IMR-90 (cell line): ENCODE measurements at regions not wholly inside any gene's neighbourhood (a gene's known extent, or its start where the extent isn't known, plus 50 kb on each side); places are given as distances from the start of the nearest gene placed in this dataset.

Source experiments
- ATAC-seq: fragments of 200-7000 bp; cut with Tn5 transposase; 2 replicates; pipeline ENCODE4 v1.9.1; 2020; ENCODE audit warnings: low read depth, mild to moderate bottlenecking, moderate library complexity
- BruUV-seq: library from RNA; stranded (reverse); fragments of 400-500 nt; replicated peaks from 2 replicates; lab custom pipeline; 2021; lab: Mats Ljungman, UMichigan
- CTCF ChIA-PET: fragments of 300-600 bp; formaldehyde crosslinking; extraction: SDS; loops from one replicate; lab custom pipeline; 2021; ENCODE audit warnings: antibody characterized with exemption; lab: Yijun Ruan, JAX
- POLR2A ChIA-PET: fragments of 300-600 bp; sonication (Branson Sonifier 250); formaldehyde crosslinking; loops from one replicate; lab custom pipeline; 2022; ENCODE audit warnings: antibody characterized with exemption; ENCODE audit not compliant: unreplicated experiment; lab: Charles Lee
- DNase-seq: peaks from one replicate; pipeline ENCODE4 v3.0.0; 2013
- H2AFZ ChIP-seq: replicated peaks from 2 replicates; pipeline ENCODE3; 2013; ENCODE audit warnings: low read length, mild to moderate bottlenecking; ENCODE audit not compliant: poor library complexity
- H2AK5ac ChIP-seq: 2 replicates; pipeline ENCODE4 v1.6.1; 2013; ENCODE audit warnings: low read depth, low read length, inconsistent platforms
- H2AK9ac ChIP-seq: replicated peaks from 2 replicates; pipeline ENCODE3; 2013; ENCODE audit warnings: mild to moderate bottlenecking, low read depth, low read length, moderate library complexity; ENCODE audit not compliant: poor library complexity
- H2BK120ac ChIP-seq: 2 replicates; pipeline ENCODE4 v1.6.1; 2013; ENCODE audit warnings: low read depth, low read length, inconsistent platforms
- H2BK15ac ChIP-seq: 3 replicates; pipeline ENCODE4 v1.6.1; 2013; ENCODE audit warnings: low read depth, low read length, inconsistent platforms
- H2BK20ac ChIP-seq: 2 replicates; pipeline ENCODE4 v1.6.1; 2013; ENCODE audit warnings: low read depth, mild to moderate bottlenecking, inconsistent platforms, low read length, moderate library complexity
- H2BK5ac ChIP-seq: 2 replicates; pipeline ENCODE4 v1.6.1; 2013; ENCODE audit warnings: mild to moderate bottlenecking, low read depth, low read length, inconsistent platforms; ENCODE audit not compliant: poor library complexity, severe bottlenecking
- H3K14ac ChIP-seq: replicated peaks from 2 replicates; pipeline ENCODE4 v1.6.1; 2013; ENCODE audit warnings: low read depth, low read length, inconsistent platforms
- H3K18ac ChIP-seq: 2 replicates; pipeline ENCODE4 v1.6.1; 2013; ENCODE audit warnings: low read depth, low read length, control low read depth
- H3K23ac ChIP-seq: 2 replicates; pipeline ENCODE4 v1.6.1; 2013; ENCODE audit warnings: low read depth, low read length, inconsistent platforms
- H3K27ac ChIP-seq: 2 replicates; pipeline ENCODE4 v1.5.1; 2013; ENCODE audit warnings: mild to moderate bottlenecking, control low read depth, low read length; ENCODE audit not compliant: insufficient read depth
- H3K27me3 ChIP-seq: 2 replicates; pipeline ENCODE4 v1.6.1; 2013; ENCODE audit warnings: low read length; ENCODE audit not compliant: control insufficient read depth, insufficient read depth
- H3K36me3 ChIP-seq: 2 replicates; pipeline ENCODE4 v1.6.1; 2013; ENCODE audit warnings: low read length, mixed read lengths; ENCODE audit not compliant: control insufficient read depth, insufficient read depth
- H3K4ac ChIP-seq: 2 replicates; pipeline ENCODE4 v1.6.1; 2013; ENCODE audit warnings: low read depth, low read length, inconsistent platforms
- H3K4me1 ChIP-seq: 2 replicates; pipeline ENCODE4 v1.6.1; 2013; ENCODE audit warnings: low read length, mixed read lengths; ENCODE audit not compliant: control insufficient read depth, insufficient read depth
- H3K4me2 ChIP-seq: 2 replicates; pipeline ENCODE4 v1.6.1; 2013; ENCODE audit warnings: low read depth, mild to moderate bottlenecking, control low read depth, low read length, moderate library complexity
- H3K4me3 ChIP-seq: 2 replicates; pipeline ENCODE4 v1.5.1; 2013; ENCODE audit warnings: low read depth, mild to moderate bottlenecking, control low read depth, low read length, moderate library complexity; ENCODE audit not compliant: insufficient read depth
- H3K56ac ChIP-seq: 2 replicates; pipeline ENCODE4 v1.6.1; 2013; ENCODE audit warnings: low read length, inconsistent platforms; ENCODE audit not compliant: insufficient read depth; ENCODE audit errors: extremely low read depth
- H3K79me1 ChIP-seq, 2 experiments: 2 replicates each; pipeline ENCODE4 v1.6.1; 2013; ENCODE audit warnings: low read length in 2 of 2, inconsistent platforms in 1 of 2, low read depth in 1 of 2
- H3K9ac ChIP-seq: 2 replicates; pipeline ENCODE4 v1.6.1; 2013; ENCODE audit warnings: low read depth, low read length, control low read depth
- H3K9me1 ChIP-seq: 2 replicates; pipeline ENCODE4 v1.6.1; 2013; ENCODE audit warnings: low read length, inconsistent platforms; ENCODE audit not compliant: insufficient read depth
- H3K9me3 ChIP-seq: 2 replicates; pipeline ENCODE4 v1.6.1; 2013; ENCODE audit warnings: low read length; ENCODE audit not compliant: control insufficient read depth, insufficient read depth
- H4K20me1 ChIP-seq: 2 replicates; pipeline ENCODE4 v1.6.1; 2013; ENCODE audit warnings: low read length, inconsistent platforms; ENCODE audit not compliant: insufficient read depth
- H4K5ac ChIP-seq: 2 replicates; pipeline ENCODE4 v1.6.1; 2013; ENCODE audit warnings: mild to moderate bottlenecking, low read depth, low read length, control low read depth
- H4K8ac ChIP-seq, 2 experiments: 2 replicates each; pipeline ENCODE4 v1.6.1; 2013; ENCODE audit warnings: low read depth in 2 of 2, low read length in 2 of 2, control low read depth in 1 of 2, inconsistent platforms in 1 of 2
- H4K91ac ChIP-seq: 2 replicates; pipeline ENCODE4 v1.6.1; 2013; ENCODE audit warnings: low read depth, low read length, inconsistent platforms; ENCODE audit not compliant: insufficient read depth
- BHLHE40 ChIP-seq: fragments of 150-350 bp; IDR thresholded peaks from 2 replicates; pipeline ENCODE4 v1.6.1; 2016; ENCODE audit warnings: mild to moderate bottlenecking, low read depth, low read length
- CEBPB ChIP-seq: IDR thresholded peaks from 2 replicates; pipeline ENCODE4 v1.6.1; 2012; ENCODE audit warnings: low read depth, low read length, improper control_type of control experiment
- CHD1 ChIP-seq: IDR thresholded peaks from 2 replicates; pipeline ENCODE4 v1.6.1; 2012; ENCODE audit warnings: low read depth, low read length, improper control_type of control experiment
- CTCF ChIP-seq: conservative IDR thresholded peaks from 2 replicates; pipeline ENCODE4 v1.5.1; 2012; ENCODE audit warnings: mild to moderate bottlenecking, low read depth, low read length, improper control_type of control experiment
- ELK1 ChIP-seq: fragments of 150-350 bp; IDR thresholded peaks from 2 replicates; pipeline ENCODE4 v1.6.1; 2016; ENCODE audit warnings: low read depth, mild to moderate bottlenecking, low read length, moderate library complexity, borderline replicate concordance
- FOS ChIP-seq: fragments of 150-350 bp; IDR thresholded peaks from 2 replicates; pipeline ENCODE4 v1.6.1; 2016; ENCODE audit warnings: low read depth, low read length
- MAFK ChIP-seq: IDR thresholded peaks from 2 replicates; pipeline ENCODE4 v1.6.1; 2012; ENCODE audit warnings: low read depth, low read length, improper control_type of control experiment
- MAZ ChIP-seq: IDR thresholded peaks from 2 replicates; pipeline ENCODE4 v1.6.1; 2012; ENCODE audit warnings: low read depth, mild to moderate bottlenecking, low read length, improper control_type of control experiment, moderate library complexity, borderline replicate concordance
- MXI1 ChIP-seq: IDR thresholded peaks from 2 replicates; pipeline ENCODE4 v1.6.1; 2012; ENCODE audit warnings: low read depth, mild to moderate bottlenecking, low read length, moderate library complexity, borderline replicate concordance
- NFE2L2 ChIP-seq: fragments of 150-350 bp; IDR thresholded peaks from 2 replicates; pipeline ENCODE4 v1.6.1; 2016; ENCODE audit warnings: low read depth, mild to moderate bottlenecking, low read length
- POLR2A ChIP-seq: IDR thresholded peaks from 2 replicates; pipeline ENCODE4 v1.6.1; 2012; ENCODE audit warnings: mild to moderate bottlenecking, low read depth, low read length
- RAD21 ChIP-seq: IDR thresholded peaks from 2 replicates; pipeline ENCODE4 v1.6.1; 2012; ENCODE audit warnings: low read length, improper control_type of control experiment
- RCOR1 ChIP-seq: IDR thresholded peaks from 2 replicates; pipeline ENCODE4 v1.6.1; 2012; ENCODE audit warnings: mild to moderate bottlenecking, low read length, improper control_type of control experiment; ENCODE audit not compliant: insufficient replicate concordance
- RFX5 ChIP-seq: IDR thresholded peaks from 2 replicates; pipeline ENCODE4 v1.8.0; 2012; ENCODE audit warnings: low read depth, mild to moderate bottlenecking, low read length, moderate library complexity
- SMC3 ChIP-seq: fragments of 150-350 bp; IDR thresholded peaks from 2 replicates; pipeline ENCODE4 v1.6.1; 2016; ENCODE audit warnings: low read depth, mild to moderate bottlenecking, antibody characterized with exemption, low read length, moderate library complexity
- USF2 ChIP-seq: fragments of 150-350 bp; IDR thresholded peaks from 2 replicates; pipeline ENCODE4 v1.6.1; 2017; ENCODE audit warnings: mild to moderate bottlenecking, antibody characterized with exemption, low read length, low read depth
- WGBS, 2 experiments: methylation state at CpG; one replicate each; pipeline versions ENCODE4 v1.1.5 to v1.1.7; 2013; ENCODE audit warnings: missing lambda C conversion rate in 2 of 2; ENCODE audit not compliant: insufficient read length in 1 of 2; ENCODE audit errors: extremely low coverage in 2 of 2; 5-methylcytosine and 5-hydroxymethylcytosine counted together
- dilution Hi-C: fragments of 300-500 bp; cut with HindIII; formaldehyde crosslinking; loops from one replicate; pipeline ENCODE4 v1.14.3; 2018; ENCODE audit warnings: low sequenced_read_pairs; ENCODE audit not compliant: unreplicated experiment
- in situ Hi-C: fragments of 300-500 bp; cut with MboI; formaldehyde crosslinking; loops from 3 replicates; pipeline ENCODE4 v1.14.3; 2019; ENCODE audit warnings: low sequenced_read_pairs, inconsistent platforms, mixed read lengths
- intact Hi-C: fragments of 100-400 bp; cut with micrococcal nuclease; formaldehyde crosslinking; loops from 2 replicates; pipeline ENCODE4 v1.10.0; 2022

GRCh38 chr16:61587526-61587925, 448.7 kb downstream of the CDH8 start:
- H4K5ac ChIP-seq, result no peak overlapping the region
- BruUV-seq, result no TSS peak
- H3K4me2 ChIP-seq, result no peak overlapping the region
- H3K4ac ChIP-seq, result no peak overlapping the region
- no peak overlapping the region for H3K56ac ChIP-seq
- no peaks in the 10 kb centered on the region for H3K9me1 ChIP-seq
- POLR2A ChIA-PET, result no interaction called here
- H2BK20ac ChIP-seq, result no peak overlapping the region
- no peak overlapping the region for H3K4me3 ChIP-seq
- TF ChIP-seq ELK1 (no peak), RCOR1 (no peak), USF2 (no peak), RFX5 (no peak), FOS (no peak), CEBPB (no peak), RAD21 (no peak), MAZ (no peak), BHLHE40 (no peak), POLR2A (no peak), MXI1 (no peak), CTCF (no peak), MAFK (no peak), CHD1 (no peak), NFE2L2 (no peak), SMC3 (no peak)
- no peak overlapping the region for H3K27ac ChIP-seq
- H3K36me3 ChIP-seq, result no peaks in the 10 kb centered on the region
- H3K27me3 ChIP-seq, result no peaks in the 10 kb centered on the region
- no peaks in the 10 kb centered on the region for H3K4me1 ChIP-seq
- no peak overlapping the region for H3K23ac ChIP-seq
- H2BK15ac ChIP-seq, result no peak overlapping the region
- 0 out of 2 replicates have a peak, but pooled peaks cover 2% of the 10 kb centered on the region for H3K9me3 ChIP-seq
- in situ Hi-C loops (no loop called here), dilution Hi-C loops (no loop called here), intact Hi-C loops (no loop called here)
- H3K79me1 ChIP-seq, result no peaks in the 10 kb centered on the region
- H3K14ac ChIP-seq, result no peak overlapping the region
- no peaks in the 10 kb centered on the region for H4K20me1 ChIP-seq
- H3K18ac ChIP-seq, result no peak overlapping the region
- no peak overlapping the region for H4K8ac ChIP-seq
- H3K9ac ChIP-seq, result no peak overlapping the region
- ATAC-seq (no peak), DNase-seq (no peak)
- no peak overlapping the region for H2AFZ ChIP-seq
- CTCF ChIA-PET, result no interaction called here
- H4K91ac ChIP-seq, result no peak overlapping the region
- H2BK5ac ChIP-seq, result no peak overlapping the region
- H2AK9ac ChIP-seq, result no peak overlapping the region
- no peak overlapping the region for H2BK120ac ChIP-seq
- no CpG with 5 or more reads among the region's 2 CpGs for WGBS, 2 experiments
- no peak overlapping the region for H2AK5ac ChIP-seq
